Neuronal stem cell (in vitro differentiated cells): ENCODE measurements at regions not wholly inside any gene's neighbourhood (a gene's known extent, or its start where the extent isn't known, plus 50 kb on each side); places are given as distances from the start of the nearest gene placed in this dataset.

Experiments
- DNase-seq: peaks from one replicate; pipeline ENCODE4 v3.0.0-alpha.2; 2013; ENCODE audit warnings: low spot score
- H2AFZ ChIP-seq: one replicate; pipeline ENCODE4 v1.6.1; 2013; ENCODE audit warnings: mild to moderate bottlenecking, low read length, inconsistent platforms
- H2AK5ac ChIP-seq: 2 replicates; pipeline ENCODE4 v1.6.1; 2013; ENCODE audit warnings: low read depth, mild to moderate bottlenecking, inconsistent platforms, low read length, moderate library complexity, mixed read lengths
- H2BK120ac ChIP-seq: 2 replicates; pipeline ENCODE4 v1.6.1; 2013; ENCODE audit warnings: low read depth, mild to moderate bottlenecking, inconsistent platforms, low read length, moderate library complexity, mixed read lengths
- H2BK12ac ChIP-seq: one replicate; pipeline ENCODE4 v1.6.1; 2013; ENCODE audit warnings: low read length, inconsistent platforms
- H2BK15ac ChIP-seq: 2 replicates; pipeline ENCODE4 v1.6.1; 2013; ENCODE audit warnings: mild to moderate bottlenecking, low read length, inconsistent platforms, mixed read lengths
- H2BK5ac ChIP-seq: one replicate; pipeline ENCODE4 v1.6.1; 2013; ENCODE audit warnings: inconsistent platforms, mild to moderate bottlenecking, low read length, moderate library complexity
- H3K14ac ChIP-seq: one replicate; pipeline ENCODE4 v1.6.1; 2013; ENCODE audit warnings: low read length, inconsistent platforms
- H3K18ac ChIP-seq: 2 replicates; pipeline ENCODE4 v1.6.1; 2013; ENCODE audit warnings: low read length, inconsistent platforms
- H3K23ac ChIP-seq: 2 replicates; pipeline ENCODE4 v1.6.1; 2013; ENCODE audit warnings: low read depth, mild to moderate bottlenecking, mixed read lengths, low read length, inconsistent platforms; ENCODE audit not compliant: poor library complexity
- H3K27ac ChIP-seq: replicated peaks from 3 replicates; pipeline ENCODE4 v1.5.1; 2013; ENCODE audit warnings: low read length, inconsistent platforms
- H3K27me3 ChIP-seq, 3 experiments: 2 replicates each; pipeline ENCODE4 v1.6.1; 2013; ENCODE audit warnings: low read length in 3 of 3, mild to moderate bottlenecking in 2 of 3, inconsistent platforms in 1 of 3, low read depth in 1 of 3, mixed read lengths in 1 of 3, moderate library complexity in 1 of 3; ENCODE audit not compliant: control insufficient read depth in 3 of 3, insufficient read depth in 3 of 3
- H3K36me3 ChIP-seq, 2 donors: replicated peaks in 1 of 2; 2 replicates each; pipeline ENCODE4 v1.6.1; 2013; ENCODE audit warnings: low read length in 2 of 2; ENCODE audit not compliant: control insufficient read depth in 2 of 2, insufficient read depth in 2 of 2
- H3K4ac ChIP-seq: 2 replicates; pipeline ENCODE4 v1.6.1; 2013; ENCODE audit warnings: inconsistent platforms, mild to moderate bottlenecking, low read length, moderate library complexity
- H3K4me1 ChIP-seq, 2 donors: 1 replicate in 1 of 2; 2 replicates in 1 of 2; pipeline ENCODE4 v1.6.1; 2013; ENCODE audit warnings: low read length in 2 of 2, low read depth in 1 of 2; ENCODE audit not compliant: control insufficient read depth in 2 of 2, insufficient read depth in 1 of 2
- H3K4me2 ChIP-seq: one replicate; pipeline ENCODE4 v1.6.1; 2013; ENCODE audit warnings: mild to moderate bottlenecking, low read length, inconsistent platforms; ENCODE audit not compliant: insufficient read depth, poor library complexity, severe bottlenecking
- H3K4me3 ChIP-seq, 2 donors: 2 replicates each; pipeline ENCODE4 v1.5.1; 2013; ENCODE audit warnings: low read length in 2 of 2, mild to moderate bottlenecking in 2 of 2, inconsistent platforms in 1 of 2, moderate library complexity in 1 of 2
- H3K79me1 ChIP-seq: one replicate; pipeline ENCODE4 v1.6.1; 2013; ENCODE audit warnings: low read depth, mild to moderate bottlenecking, inconsistent platforms, low read length, moderate library complexity
- H3K9ac ChIP-seq: one replicate; pipeline ENCODE4 v1.6.1; 2013; ENCODE audit warnings: mild to moderate bottlenecking, low read depth, low read length, inconsistent platforms; ENCODE audit not compliant: poor library complexity
- H3K9me3 ChIP-seq, 2 donors: replicated peaks in 1 of 2; 2 replicates each; pipeline versions ENCODE3 to v1.6.1; 2013; ENCODE audit warnings: low read length in 2 of 2, mild to moderate bottlenecking in 2 of 2, inconsistent platforms in 1 of 2, low read depth in 1 of 2, mixed read lengths in 1 of 2, moderate library complexity in 1 of 2; ENCODE audit not compliant: control insufficient read depth in 2 of 2, insufficient read depth in 1 of 2
- H4K8ac ChIP-seq: one replicate; pipeline ENCODE4 v1.6.1; 2013; ENCODE audit warnings: low read depth, mild to moderate bottlenecking, inconsistent platforms, low read length, moderate library complexity
- H4K91ac ChIP-seq: one replicate; pipeline ENCODE4 v1.6.1; 2013; ENCODE audit warnings: low read length, low read depth, mild to moderate bottlenecking, inconsistent platforms; ENCODE audit not compliant: poor library complexity
- WGBS, 2 donors: extraction: QIAGEN DNeasy Blood & Tissue Kit; methylation state at CpG; one replicate each; pipeline ENCODE4 v1.1.7; 2013; ENCODE audit warnings: missing lambda C conversion rate in 2 of 2, mixed read lengths in 1 of 2; ENCODE audit not compliant: insufficient read length in 2 of 2, insufficient replicate concordance in 1 of 2; ENCODE audit errors: extremely low coverage in 2 of 2; 5-methylcytosine and 5-hydroxymethylcytosine counted together

DNA sequence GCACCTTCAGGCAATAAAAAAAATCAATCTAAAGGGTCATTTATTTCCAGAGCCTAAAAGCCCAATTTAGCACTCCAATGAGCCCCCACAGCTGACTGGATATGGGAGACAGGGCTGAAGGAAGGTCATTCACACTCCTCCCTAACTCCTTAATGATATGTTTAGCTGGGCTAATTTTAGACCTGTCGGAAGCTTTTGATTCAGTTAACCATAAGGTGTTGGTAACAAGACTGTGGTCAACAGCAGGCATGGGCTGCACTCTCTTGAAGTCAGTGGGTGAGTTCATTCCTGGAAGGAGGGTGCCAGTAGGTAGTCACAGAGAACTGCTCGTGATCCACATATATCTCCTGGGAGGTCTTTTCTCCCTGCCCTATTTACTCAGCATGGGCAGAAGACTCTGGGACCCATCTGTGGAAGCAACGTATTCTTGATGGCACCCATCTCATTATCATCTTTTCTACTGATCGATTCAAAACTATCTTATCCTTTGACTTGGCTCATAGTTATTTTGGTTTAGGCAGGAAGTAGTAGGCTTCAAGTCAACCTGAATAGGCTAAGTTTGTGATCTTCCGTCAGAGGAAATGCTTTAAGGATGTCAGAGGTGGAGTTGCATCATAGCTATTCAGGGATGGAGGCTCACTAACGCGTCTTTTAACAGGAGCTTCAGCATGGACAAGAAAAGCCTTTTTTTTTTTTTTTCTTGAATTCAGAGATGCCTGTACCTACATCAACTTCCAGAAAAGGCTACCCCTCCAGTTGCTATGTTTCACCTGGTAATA lies 367.7 kb upstream of the SLC30A5 start:
- H3K4me2 ChIP-seq: no peak overlapping the region
- H4K8ac ChIP-seq: no peak overlapping the region
- H2AFZ ChIP-seq: no peak overlapping the region
- H3K27ac ChIP-seq: no peak overlapping the region
- H2BK15ac ChIP-seq: no peak overlapping the region
- H4K91ac ChIP-seq: no peak overlapping the region
- no peak overlapping the region for H3K9ac ChIP-seq
- WGBS, 2 donors: no CpG with 5 or more reads among the region's 7 CpGs
- no peak overlapping the region for H3K14ac ChIP-seq
- no peak overlapping the region for H3K4ac ChIP-seq
- no peak overlapping the region for H3K23ac ChIP-seq
- no peaks in the 10 kb centered on the region for H3K36me3 ChIP-seq
- H2BK5ac ChIP-seq: no peak overlapping the region
- peaks cover 0 to 3% (median 0%) of the 10 kb centered on the region in 3 experiments for H3K27me3 ChIP-seq
- H2BK12ac ChIP-seq: no peak overlapping the region
- no peak overlapping the region for H3K4me3 ChIP-seq
- no peak for DNase-seq
- no peak overlapping the region for H3K18ac ChIP-seq
- no peaks in the 10 kb centered on the region for H3K9me3 ChIP-seq
- H3K4me1 ChIP-seq: no peaks in the 10 kb centered on the region
- no peak overlapping the region for H2AK5ac ChIP-seq
- H2BK120ac ChIP-seq: no peak overlapping the region
- H3K79me1 ChIP-seq: no peaks in the 10 kb centered on the region

DNA sequence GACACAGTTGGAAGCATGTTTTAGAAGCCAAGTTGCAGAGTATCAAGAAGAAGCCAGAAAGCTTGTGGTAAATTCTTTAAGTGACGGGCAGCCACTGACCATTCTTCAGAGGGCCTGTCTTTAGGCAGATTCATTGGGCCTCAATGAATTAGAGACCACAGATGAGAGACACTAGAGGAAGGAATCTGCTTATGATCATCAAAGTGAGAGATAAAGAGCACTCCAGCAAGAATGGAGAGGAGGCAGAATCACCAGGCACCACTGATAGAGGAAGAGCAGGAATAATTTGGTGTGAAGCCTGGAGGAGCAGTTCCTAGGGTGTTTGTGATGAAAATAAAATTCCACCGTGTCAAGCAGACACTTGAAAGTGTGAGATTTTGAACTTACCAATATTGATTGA lies 365.9 kb upstream of the SLC30A5 start:
- Histone ChIP-seq H2BK5ac (no peak overlapping the region), H3K27me3 (peaks cover 0 to 3% (median 0%) of the 10 kb centered on the region in 3 experiments), H3K4ac (no peak overlapping the region), H2AK5ac (no peak overlapping the region), H3K18ac (no peak overlapping the region), H3K9me3 (no peaks in the 10 kb centered on the region), H2BK15ac (no peak overlapping the region), H3K4me1 (no peaks in the 10 kb centered on the region), H3K27ac (no peak overlapping the region), H3K14ac (no peak overlapping the region), H3K79me1 (no peaks in the 10 kb centered on the region), H2BK120ac (no peak overlapping the region), H3K4me2 (no peak overlapping the region), H2AFZ (no peak overlapping the region), H3K4me3 (no peak overlapping the region), H2BK12ac (no peak overlapping the region), H3K9ac (no peak overlapping the region), H4K91ac (no peak overlapping the region), H4K8ac (no peak overlapping the region), H3K36me3 (no peaks in the 10 kb centered on the region), H3K23ac (no peak overlapping the region)
- WGBS, 2 donors: no CpG with 5 or more reads among the region's 2 CpGs
- no peak for DNase-seq

DNA sequence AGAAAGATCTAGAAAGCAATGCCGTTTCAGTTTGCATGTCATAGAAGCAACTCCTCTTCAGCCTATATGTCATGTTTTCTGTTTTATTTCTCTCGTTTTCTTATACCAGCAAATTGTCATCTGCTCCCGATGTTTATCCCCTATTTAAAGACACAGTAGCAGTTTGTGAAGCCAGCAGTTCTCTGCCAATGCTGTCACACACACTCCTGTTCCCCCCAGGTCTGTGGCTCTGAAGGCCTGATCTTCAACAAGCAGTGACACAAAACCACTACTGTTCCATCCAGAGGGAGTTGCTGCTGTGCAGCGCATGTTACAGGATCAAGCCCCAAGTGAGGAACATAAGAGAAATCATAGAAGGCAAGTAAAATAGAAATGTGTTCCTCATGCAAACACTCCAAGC lies 364.1 kb upstream of the SLC30A5 start:
- no peak overlapping the region for H4K8ac ChIP-seq

DNA sequence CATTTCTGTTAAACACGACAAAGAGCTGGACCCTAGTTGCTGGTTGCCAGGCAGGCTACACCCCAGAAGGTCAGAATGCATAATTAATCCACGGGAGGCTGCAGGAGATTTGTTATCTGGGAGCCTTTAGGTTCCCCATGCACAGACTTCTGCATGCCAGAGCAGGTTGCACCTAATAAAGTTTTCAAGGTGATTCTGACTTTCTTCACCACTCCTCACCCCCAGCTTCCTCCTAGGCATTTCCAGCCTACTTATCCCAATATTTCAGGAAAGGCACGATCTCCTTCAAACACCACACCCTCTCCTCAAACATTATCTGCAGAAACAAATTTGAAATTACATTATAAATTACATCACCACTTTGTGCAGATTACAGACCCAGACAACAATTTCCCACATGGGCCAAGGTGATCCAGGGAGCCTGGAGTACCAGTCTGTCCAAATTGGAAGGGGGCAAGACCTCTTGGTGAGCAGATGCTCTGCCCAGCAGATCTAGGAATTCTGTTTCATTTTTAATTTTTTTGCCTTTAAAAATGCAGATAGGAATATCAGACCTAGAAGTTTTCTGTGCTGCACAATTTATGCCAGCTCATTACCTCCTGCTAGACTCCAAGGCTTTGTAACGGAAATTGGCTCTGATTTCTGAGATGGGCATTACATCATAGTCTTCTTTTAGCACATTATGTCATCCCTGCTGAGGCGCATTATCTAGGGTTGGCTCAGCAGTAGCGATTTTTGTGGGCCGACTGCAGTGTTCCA lies 363.4 kb upstream of the SLC30A5 start:
- H3K4me2 ChIP-seq: no peak overlapping the region
- peak overlapping the region; percentile 47 for H2AFZ ChIP-seq
- H4K91ac ChIP-seq: no peak overlapping the region
- H3K4me3 ChIP-seq: no peak overlapping the region
- H2BK5ac ChIP-seq: no peak overlapping the region
- no peak for DNase-seq
- no peak overlapping the region for H2BK120ac ChIP-seq
- H3K18ac ChIP-seq: no peak overlapping the region
- no peak overlapping the region for H2AK5ac ChIP-seq
- no peak overlapping the region for H3K27ac ChIP-seq
- no peaks in the 10 kb centered on the region for H3K36me3 ChIP-seq
- peaks cover 0 to 2% of the 10 kb centered on the region in 2 donors for H3K4me1 ChIP-seq
- H3K9ac ChIP-seq: no peak overlapping the region
- no peak overlapping the region for H2BK12ac ChIP-seq
- H3K9me3 ChIP-seq: no peaks in the 10 kb centered on the region
- H3K23ac ChIP-seq: no peak overlapping the region
- WGBS, 2 donors: no CpG with 5 or more reads among the region's 7 CpGs
- H2BK15ac ChIP-seq: no peak overlapping the region
- no peak overlapping the region for H3K4ac ChIP-seq
- no peak overlapping the region for H4K8ac ChIP-seq
- H3K27me3 ChIP-seq: peaks cover 0 to 3% (median 0%) of the 10 kb centered on the region in 3 experiments
- H3K14ac ChIP-seq: no peak overlapping the region
- H3K79me1 ChIP-seq: no peaks in the 10 kb centered on the region

More for the DNA sequence above, 364.1 kb upstream of the SLC30A5 start:
- H3K4me3 ChIP-seq: no peak overlapping the region
- DNase-seq: no peak
- no peak overlapping the region for H4K91ac ChIP-seq
- peaks cover 0 to 3% (median 0%) of the 10 kb centered on the region in 3 experiments for H3K27me3 ChIP-seq
- H3K9me3 ChIP-seq: no peaks in the 10 kb centered on the region
- H3K18ac ChIP-seq: no peak overlapping the region
- H3K79me1 ChIP-seq: no peaks in the 10 kb centered on the region
- no peak overlapping the region for H3K4me2 ChIP-seq
- no peak overlapping the region for H3K23ac ChIP-seq
- H3K14ac ChIP-seq: no peak overlapping the region
- peaks cover 0 to 1% of the 10 kb centered on the region in 2 donors for H3K4me1 ChIP-seq
- no peak overlapping the region for H2BK15ac ChIP-seq
- H2BK5ac ChIP-seq: no peak overlapping the region
- no CpG with 5 or more reads among the region's 4 CpGs for WGBS, 2 donors
- no peak overlapping the region for H2AFZ ChIP-seq
- no peak overlapping the region for H3K4ac ChIP-seq
- H3K36me3 ChIP-seq: no peaks in the 10 kb centered on the region
- H2BK120ac ChIP-seq: no peak overlapping the region
- no peak overlapping the region for H3K27ac ChIP-seq
- H3K9ac ChIP-seq: no peak overlapping the region
- no peak overlapping the region for H2BK12ac ChIP-seq
- no peak overlapping the region for H2AK5ac ChIP-seq
